H9 (cell line): ENCODE measurements at regions not wholly inside any gene's neighbourhood (a gene's known extent, or its start where the extent isn't known, plus 50 kb on each side); places are given as distances from the start of the nearest gene placed in this dataset.

Experiments used
- DNase-seq: peaks from one replicate; pipeline ENCODE4 v3.0.0-alpha.2; 2017
- H2AFZ ChIP-seq: one replicate; pipeline ENCODE4 v1.6.1; 2013; ENCODE audit warnings: mild to moderate bottlenecking, low read length, control low read depth, moderate library complexity
- H2AK5ac ChIP-seq: 2 replicates; pipeline ENCODE4 v1.6.1; 2013; ENCODE audit warnings: low read length, control low read depth, mixed read lengths; ENCODE audit not compliant: insufficient read length
- H2BK120ac ChIP-seq: one replicate; pipeline ENCODE4 v1.6.1; 2013; ENCODE audit warnings: low read depth, mild to moderate bottlenecking, low read length, control low read depth, inconsistent platforms; ENCODE audit not compliant: poor library complexity, severe bottlenecking
- H2BK12ac ChIP-seq: 2 replicates; pipeline ENCODE4 v1.6.1; 2013; ENCODE audit warnings: low read length, control low read depth, mixed read lengths, low read depth; ENCODE audit not compliant: insufficient read length
- H2BK15ac ChIP-seq: 2 replicates; pipeline ENCODE4 v1.6.1; 2013; ENCODE audit warnings: low read depth, low read length, control low read depth
- H2BK20ac ChIP-seq: one replicate; pipeline ENCODE4 v1.6.1; 2013; ENCODE audit warnings: low read depth, mild to moderate bottlenecking, low read length, control low read depth, inconsistent platforms; ENCODE audit not compliant: poor library complexity, severe bottlenecking
- H2BK5ac ChIP-seq: 2 replicates; pipeline ENCODE4 v1.6.1; 2013; ENCODE audit warnings: low read length, control low read depth, mixed read lengths; ENCODE audit not compliant: insufficient read length
- H3K14ac ChIP-seq: 2 replicates; pipeline ENCODE4 v1.6.1; 2013; ENCODE audit warnings: low read length, control low read depth; ENCODE audit not compliant: insufficient read depth
- H3K18ac ChIP-seq: 2 replicates; pipeline ENCODE4 v1.6.1; 2013; ENCODE audit warnings: low read depth, mild to moderate bottlenecking, mixed read lengths, low read length, control low read depth; ENCODE audit not compliant: insufficient read length
- H3K23ac ChIP-seq: 2 replicates; pipeline ENCODE4 v1.6.1; 2013; ENCODE audit warnings: low read length, control low read depth, mixed read lengths, low read depth; ENCODE audit not compliant: insufficient read length
- H3K23me2 ChIP-seq: 2 replicates; pipeline ENCODE4 v1.6.1; 2013; ENCODE audit warnings: low read depth, mild to moderate bottlenecking, mixed read lengths, low read length, control low read depth; ENCODE audit not compliant: insufficient read length, poor library complexity, severe bottlenecking
- H3K27ac ChIP-seq: 2 replicates; pipeline ENCODE4 v1.5.1; 2013; ENCODE audit warnings: low read length, control low read depth, mixed read lengths, low read depth; ENCODE audit not compliant: insufficient read length
- H3K27me3 ChIP-seq: 2 replicates; pipeline ENCODE4 v1.6.1; 2013; ENCODE audit warnings: low read length, control low read depth, inconsistent platforms; ENCODE audit not compliant: insufficient read depth
- H3K4ac ChIP-seq: 2 replicates; pipeline ENCODE4 v1.6.1; 2013; ENCODE audit warnings: low read depth, mild to moderate bottlenecking, control low read depth, inconsistent platforms, low read length, moderate library complexity
- H3K4me1 ChIP-seq: 2 replicates; pipeline ENCODE4 v1.6.1; 2013; ENCODE audit warnings: low read length, control low read depth, inconsistent platforms; ENCODE audit not compliant: insufficient read depth
- H3K4me2 ChIP-seq: 2 replicates; pipeline ENCODE4 v1.6.1; 2013; ENCODE audit warnings: low read length, control low read depth, mixed read lengths; ENCODE audit not compliant: insufficient read length, insufficient read depth
- H3K56ac ChIP-seq: 2 replicates; pipeline ENCODE4 v1.6.1; 2013; ENCODE audit warnings: low read depth, mild to moderate bottlenecking, mixed read lengths, low read length, control low read depth; ENCODE audit not compliant: insufficient read length
- H3K79me1 ChIP-seq: 2 replicates; pipeline ENCODE4 v1.6.1; 2013; ENCODE audit warnings: low read depth, mild to moderate bottlenecking, moderate library complexity, low read length, control low read depth, inconsistent platforms; ENCODE audit not compliant: insufficient read depth, poor library complexity, severe bottlenecking
- H3K79me2 ChIP-seq: 2 replicates; pipeline ENCODE4 v1.6.1; 2013; ENCODE audit warnings: low read length, control low read depth, inconsistent platforms; ENCODE audit not compliant: insufficient read depth
- H3K9ac ChIP-seq: 2 replicates; pipeline ENCODE4 v1.6.1; 2013; ENCODE audit warnings: low read length, control low read depth, mixed read lengths; ENCODE audit not compliant: insufficient read length; ENCODE audit errors: extremely low read depth
- H3K9me3 ChIP-seq: one replicate; pipeline ENCODE4 v1.6.1; 2013; ENCODE audit warnings: low read depth, low read length, inconsistent platforms; ENCODE audit not compliant: control insufficient read depth
- H3T11ph ChIP-seq: one replicate; pipeline ENCODE4 v1.6.1; 2013; ENCODE audit warnings: mild to moderate bottlenecking, low read length, control low read depth, inconsistent platforms
- H4K20me1 ChIP-seq: one replicate; pipeline ENCODE4 v1.6.1; 2013; ENCODE audit not compliant: control insufficient read depth, insufficient read length, insufficient read depth
- H4K5ac ChIP-seq: 2 replicates; pipeline ENCODE4 v1.6.1; 2013; ENCODE audit warnings: low read depth, mild to moderate bottlenecking, mixed read lengths, low read length, control low read depth; ENCODE audit not compliant: insufficient read length
- H4K8ac ChIP-seq: replicated peaks from 2 replicates; pipeline ENCODE4 v1.6.1; 2013; ENCODE audit warnings: low read length, control low read depth, mixed read lengths, low read depth; ENCODE audit not compliant: insufficient read length
- H4K91ac ChIP-seq: 2 replicates; pipeline ENCODE4 v1.6.1; 2013; ENCODE audit warnings: low read depth, mild to moderate bottlenecking, moderate library complexity, mixed read lengths, low read length, control low read depth; ENCODE audit not compliant: insufficient read length
- H3K27ac Mint-ChIP-seq, 3 experiments: 2 replicates in 2 of 3; 3 replicates in 1 of 3; pipeline ENCODE4 v1.8.0; 2020 to 2021; ENCODE audit warnings: mixed read lengths in 3 of 3, mild to moderate bottlenecking in 1 of 3, moderate library complexity in 1 of 3
- H3K27me3 Mint-ChIP-seq: 2 replicates; pipeline ENCODE4 v1.8.0; 2021; ENCODE audit warnings: low read depth, mild to moderate bottlenecking, moderate library complexity, mixed read lengths
- H3K36me3 Mint-ChIP-seq, 3 experiments: 2 replicates in 2 of 3; 3 replicates in 1 of 3; pipeline ENCODE4 v1.8.0; 2020 to 2021; ENCODE audit warnings: low read depth in 3 of 3, mixed read lengths in 3 of 3; ENCODE audit not compliant: insufficient read depth in 1 of 3
- H3K4me1 Mint-ChIP-seq, 2 experiments: 2 replicates each; pipeline ENCODE4 v1.8.0; 2020; ENCODE audit warnings: mixed read lengths in 2 of 2
- H3K4me3 Mint-ChIP-seq, 2 experiments: 2 replicates in 1 of 2; 3 replicates in 1 of 2; pipeline ENCODE4 v1.8.0; 2020 to 2021; ENCODE audit warnings: mild to moderate bottlenecking in 2 of 2, mixed read lengths in 2 of 2, moderate library complexity in 1 of 2
- H3K9me3 Mint-ChIP-seq, 2 experiments: 2 replicates in 1 of 2; 3 replicates in 1 of 2; pipeline ENCODE4 v1.8.0; 2020; ENCODE audit warnings: mild to moderate bottlenecking in 2 of 2, mixed read lengths in 2 of 2, moderate library complexity in 1 of 2
- CTCF ChIP-seq: fragments of 200-600 bp; sonication (generic); conservative IDR thresholded peaks from 3 replicates; pipeline ENCODE4 v1.8.0; 2021; ENCODE audit warnings: antibody characterized with exemption, mild to moderate bottlenecking
- WGBS: extraction: QIAGEN DNeasy Blood & Tissue Kit; methylation state at CpG from one replicate; pipeline ENCODE4 v1.1.7; 2013; ENCODE audit warnings: missing lambda C conversion rate, low lambda C conversion rate, mixed read lengths; ENCODE audit not compliant: insufficient read length; ENCODE audit errors: extremely low coverage; 5-methylcytosine and 5-hydroxymethylcytosine counted together

GRCh38 chr9:107221321-107221720 is 61.8 kb upstream of the RAD23B start:
- Histone ChIP-seq H3K4me2 (no peak overlapping the region), H4K5ac (no peak overlapping the region), H3K79me1 (no peaks in the 10 kb centered on the region), H3T11ph (no peak overlapping the region), H3K79me2 (no peaks in the 10 kb centered on the region), H4K8ac (no peak overlapping the region), H2BK5ac (no peak overlapping the region), H4K91ac (no peak overlapping the region), H2BK12ac (no peak overlapping the region), H3K9me3 (no peaks in the 10 kb centered on the region), H2AK5ac (no peak overlapping the region), H3K27me3 (no peaks in the 10 kb centered on the region), H3K27ac (no peak overlapping the region), H2BK15ac (no peak overlapping the region), H3K56ac (no peak overlapping the region), H2BK20ac (no peak overlapping the region), H3K14ac (no peak overlapping the region), H3K23ac (no peak overlapping the region), H3K4me1 (no peaks in the 10 kb centered on the region), H4K20me1 (no peaks in the 10 kb centered on the region), H2AFZ (no peak overlapping the region), H2BK120ac (no peak overlapping the region), H3K23me2 (no peaks in the 10 kb centered on the region), H3K4ac (no peak overlapping the region), H3K9ac (no peak overlapping the region), H3K18ac (no peak overlapping the region)
- TF ChIP-seq CTCF: no peak
- Mint-ChIP-seq H3K27ac (peak overlapping the region in 1 of 3 experiments; percentile 83; a peak in 1 of 7 replicates), H3K9me3 (no peaks in the 10 kb centered on the region), H3K4me3 (no peak overlapping the region), H3K4me1 (peaks cover 6 to 8% of the 10 kb centered on the region in 2 experiments; a peak in 3 of 4 replicates), H3K36me3 (no peaks in the 10 kb centered on the region), H3K27me3 (no peaks in the 10 kb centered on the region; the same call in 1 of the 2 replicates)
- WGBS: no CpG with 5 or more reads among the region's 2 CpGs
- no peak for DNase-seq
